Neural cell (in vitro differentiated cells): ENCODE measurements at regions not wholly inside any gene's neighbourhood (a gene's known extent, or its start where the extent isn't known, plus 50 kb on each side); places are given as distances from the start of the nearest gene placed in this dataset.

Source experiments
- CTCF ChIP-seq: fragments of 450-650 bp; IDR thresholded peaks from 2 replicates; pipeline ENCODE4 v1.5.1; 2014; ENCODE audit warnings: antibody characterized with exemption, mild to moderate bottlenecking, moderate library complexity; ENCODE audit not compliant: poor library complexity, severe bottlenecking
- EZH2 ChIP-seq: fragments of 200-600, 300-800 bp; shearing (Covaris generic), sonication (generic); IDR thresholded peaks from 2 replicates; pipeline ENCODE4 v1.6.1; 2014; ENCODE audit warnings: antibody characterized with exemption, low read length, borderline replicate concordance, mild to moderate bottlenecking; ENCODE audit not compliant: insufficient read depth, poor library complexity, severe bottlenecking
- SMC3 ChIP-seq: fragments of 450-650 bp; conservative IDR thresholded peaks from 2 replicates; pipeline ENCODE4 v1.6.1; 2014; ENCODE audit warnings: antibody characterized with exemption, mild to moderate bottlenecking, moderate library complexity; ENCODE audit not compliant: poor library complexity

GRCh38 chr6:90390379-90390778 lies 93.7 kb upstream of the BACH2 start:
- TF ChIP-seq CTCF: no peak
- no peak for TF ChIP-seq EZH2
- no peak for TF ChIP-seq SMC3
